Neural cell (in vitro differentiated cells): ENCODE measurements at regions not wholly inside any gene's neighbourhood (a gene's known extent, or its start where the extent isn't known, plus 50 kb on each side); places are given as distances from the start of the nearest gene placed in this dataset.

ENCODE experiments used
- H2AFZ ChIP-seq: fragments of 200-600, 300-800 bp; sonication (generic), shearing (Covaris generic); 2 replicates; pipeline ENCODE4 v1.6.0; 2014; ENCODE audit warnings: low read depth, mild to moderate bottlenecking, antibody characterized with exemption, low read length, moderate library complexity
- H3F3A ChIP-seq: fragments of 200-600 bp; shearing (Covaris generic); 2 replicates; pipeline ENCODE4 v1.6.1; 2016; ENCODE audit warnings: mild to moderate bottlenecking, moderate library complexity, mixed read lengths, antibody characterized with exemption, low read length; ENCODE audit not compliant: insufficient read depth, poor library complexity, severe bottlenecking
- H3K27ac ChIP-seq: fragments of 200-600, 300-800 bp; sonication (generic), shearing (Covaris generic); 2 replicates; pipeline ENCODE4 v1.5.1; 2014; ENCODE audit warnings: mild to moderate bottlenecking, low read length, moderate library complexity
- H3K27me3 ChIP-seq: fragments of 300-800, 200-600 bp; sonication (generic), shearing (Covaris generic); 2 replicates; pipeline ENCODE4 v1.6.0; 2014; ENCODE audit warnings: mild to moderate bottlenecking, low read depth, low read length, moderate library complexity; ENCODE audit not compliant: insufficient read depth
- H3K36me3 ChIP-seq: fragments of 300-800, 200-600 bp; sonication (generic), shearing (Covaris generic); 2 replicates; pipeline ENCODE4 v1.5.1; 2014; ENCODE audit warnings: mild to moderate bottlenecking, antibody characterized with exemption, low read length, moderate library complexity; ENCODE audit not compliant: insufficient read depth
- H3K4me2 ChIP-seq: fragments of 300-800, 200-600 bp; sonication (generic), shearing (Covaris generic); 2 replicates; pipeline ENCODE4 v1.6.0; 2014; ENCODE audit warnings: mild to moderate bottlenecking, low read length
- H3K4me3 ChIP-seq: fragments of 300-800, 200-600 bp; sonication (generic), shearing (Covaris generic); 2 replicates; pipeline ENCODE4 v1.5.1; 2014; ENCODE audit warnings: mild to moderate bottlenecking, low read length, moderate library complexity
- H3K79me2 ChIP-seq: fragments of 200-600 bp; shearing (Covaris generic); replicated peaks from 2 replicates; pipeline ENCODE4 v1.6.0; 2014; ENCODE audit warnings: mild to moderate bottlenecking, low read length, moderate library complexity; ENCODE audit not compliant: insufficient read depth
- H3K9ac ChIP-seq: fragments of 300-800, 200-600 bp; sonication (generic), shearing (Covaris generic); 2 replicates; pipeline ENCODE4 v1.6.1; 2016; ENCODE audit warnings: mild to moderate bottlenecking, low read length, mixed read lengths
- H3K9me2 ChIP-seq: fragments of 200-600 bp; shearing (Covaris generic); 2 replicates; pipeline ENCODE4 v1.6.1; 2016; ENCODE audit warnings: mild to moderate bottlenecking, low read length, mixed read lengths; ENCODE audit not compliant: insufficient read depth
- H3K9me3 ChIP-seq: fragments of 200-600, 300-800 bp; sonication (generic), shearing (Covaris generic); 2 replicates; pipeline ENCODE4 v1.6.1; 2016; ENCODE audit warnings: mild to moderate bottlenecking, mixed run types, low read length, moderate library complexity, mixed read lengths
- H4K20me1 ChIP-seq: fragments of 200-600 bp; shearing (Covaris generic); 2 replicates; pipeline ENCODE4 v1.6.1; 2016; ENCODE audit warnings: mild to moderate bottlenecking, mixed run types; ENCODE audit not compliant: insufficient read depth
- CTCF ChIP-seq: fragments of 450-650 bp; IDR thresholded peaks from 2 replicates; pipeline ENCODE4 v1.5.1; 2014; ENCODE audit warnings: antibody characterized with exemption, mild to moderate bottlenecking, moderate library complexity; ENCODE audit not compliant: poor library complexity, severe bottlenecking
- EP300 ChIP-seq: fragments of 450-650 bp; conservative IDR thresholded peaks from 2 replicates; pipeline ENCODE4 v1.6.1; 2014; ENCODE audit warnings: antibody characterized with exemption, mild to moderate bottlenecking, moderate library complexity; ENCODE audit not compliant: poor library complexity, severe bottlenecking
- EZH2 ChIP-seq: fragments of 200-600, 300-800 bp; shearing (Covaris generic), sonication (generic); IDR thresholded peaks from 2 replicates; pipeline ENCODE4 v1.6.1; 2014; ENCODE audit warnings: antibody characterized with exemption, low read length, borderline replicate concordance, mild to moderate bottlenecking; ENCODE audit not compliant: insufficient read depth, poor library complexity, severe bottlenecking
- MXI1 ChIP-seq: fragments of 450-650 bp; conservative IDR thresholded peaks from 2 replicates; pipeline ENCODE4 v1.6.1; 2014; ENCODE audit warnings: antibody characterized with exemption, mild to moderate bottlenecking; ENCODE audit not compliant: poor library complexity, severe bottlenecking
- POLR2AphosphoS5 ChIP-seq: IDR thresholded peaks from 2 replicates; pipeline ENCODE4 v1.6.1; 2012
- RAD21 ChIP-seq: fragments of 450-650 bp; conservative IDR thresholded peaks from 2 replicates; pipeline ENCODE4 v1.6.1; 2014; ENCODE audit warnings: antibody characterized with exemption, mild to moderate bottlenecking, moderate library complexity
- SMC3 ChIP-seq: fragments of 450-650 bp; conservative IDR thresholded peaks from 2 replicates; pipeline ENCODE4 v1.6.1; 2014; ENCODE audit warnings: antibody characterized with exemption, mild to moderate bottlenecking, moderate library complexity; ENCODE audit not compliant: poor library complexity
- TAF1 ChIP-seq: IDR thresholded peaks from 2 replicates; pipeline ENCODE4 v1.6.1; 2012; ENCODE audit warnings: low read depth
- TF ChIP-seq, protein P1 (sequence below): IDR thresholded peaks from 2 replicates; pipeline ENCODE4 v1.6.1; 2012; ENCODE audit warnings: borderline replicate concordance

DNA sequence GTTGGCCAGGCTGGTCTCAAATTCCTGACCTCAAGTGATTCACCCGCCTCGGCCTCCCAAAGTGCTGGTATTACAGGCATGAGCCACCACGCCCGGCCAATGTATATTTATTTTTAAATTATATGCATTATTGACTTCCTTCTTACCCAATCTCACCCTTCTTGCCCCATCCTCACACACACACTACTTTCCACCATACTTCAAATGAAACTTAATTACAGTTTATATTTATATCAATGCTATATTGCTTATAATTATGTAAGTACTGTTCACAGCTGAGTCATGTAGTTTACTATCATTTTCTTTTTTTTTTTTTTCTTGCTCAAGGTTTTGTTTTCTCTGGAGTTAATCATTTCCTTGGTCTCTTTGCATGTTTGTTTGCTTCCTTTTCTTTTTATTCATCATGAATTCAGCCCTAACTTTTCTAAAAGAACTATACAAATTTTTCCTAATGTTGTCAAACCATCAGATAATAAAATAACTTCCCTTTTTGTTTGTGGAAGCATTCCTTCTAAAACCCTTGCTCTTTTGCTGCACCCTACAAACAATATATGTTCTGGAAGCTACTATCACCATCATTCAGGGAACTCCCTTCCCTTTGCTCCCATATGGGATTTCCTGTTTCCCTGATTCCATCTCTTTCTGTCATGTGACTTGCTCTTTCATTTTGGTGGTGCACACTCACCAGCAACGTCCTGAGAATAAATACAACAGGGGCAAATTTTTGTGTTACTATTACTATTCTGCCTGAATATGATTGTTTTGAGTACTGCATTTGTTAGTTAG, 201.7 kb upstream of the SASH1 start:
- TF ChIP-seq RAD21: no peak
- TF ChIP-seq EZH2: no peak
- TF ChIP-seq SMC3: no peak
- no peak for TF ChIP-seq EP300
- TF ChIP-seq, protein P1, sequence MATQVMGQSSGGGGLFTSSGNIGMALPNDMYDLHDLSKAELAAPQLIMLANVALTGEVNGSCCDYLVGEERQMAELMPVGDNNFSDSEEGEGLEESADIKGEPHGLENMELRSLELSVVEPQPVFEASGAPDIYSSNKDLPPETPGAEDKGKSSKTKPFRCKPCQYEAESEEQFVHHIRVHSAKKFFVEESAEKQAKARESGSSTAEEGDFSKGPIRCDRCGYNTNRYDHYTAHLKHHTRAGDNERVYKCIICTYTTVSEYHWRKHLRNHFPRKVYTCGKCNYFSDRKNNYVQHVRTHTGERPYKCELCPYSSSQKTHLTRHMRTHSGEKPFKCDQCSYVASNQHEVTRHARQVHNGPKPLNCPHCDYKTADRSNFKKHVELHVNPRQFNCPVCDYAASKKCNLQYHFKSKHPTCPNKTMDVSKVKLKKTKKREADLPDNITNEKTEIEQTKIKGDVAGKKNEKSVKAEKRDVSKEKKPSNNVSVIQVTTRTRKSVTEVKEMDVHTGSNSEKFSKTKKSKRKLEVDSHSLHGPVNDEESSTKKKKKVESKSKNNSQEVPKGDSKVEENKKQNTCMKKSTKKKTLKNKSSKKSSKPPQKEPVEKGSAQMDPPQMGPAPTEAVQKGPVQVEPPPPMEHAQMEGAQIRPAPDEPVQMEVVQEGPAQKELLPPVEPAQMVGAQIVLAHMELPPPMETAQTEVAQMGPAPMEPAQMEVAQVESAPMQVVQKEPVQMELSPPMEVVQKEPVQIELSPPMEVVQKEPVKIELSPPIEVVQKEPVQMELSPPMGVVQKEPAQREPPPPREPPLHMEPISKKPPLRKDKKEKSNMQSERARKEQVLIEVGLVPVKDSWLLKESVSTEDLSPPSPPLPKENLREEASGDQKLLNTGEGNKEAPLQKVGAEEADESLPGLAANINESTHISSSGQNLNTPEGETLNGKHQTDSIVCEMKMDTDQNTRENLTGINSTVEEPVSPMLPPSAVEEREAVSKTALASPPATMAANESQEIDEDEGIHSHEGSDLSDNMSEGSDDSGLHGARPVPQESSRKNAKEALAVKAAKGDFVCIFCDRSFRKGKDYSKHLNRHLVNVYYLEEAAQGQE: no peak
- no peak for TF ChIP-seq TAF1
- no peak for TF ChIP-seq POLR2AphosphoS5
- TF ChIP-seq MXI1: no peak
- TF ChIP-seq CTCF: no peak
- Histone ChIP-seq H3K9ac (no peak overlapping the region), H2AFZ (no peak overlapping the region)

DNA sequence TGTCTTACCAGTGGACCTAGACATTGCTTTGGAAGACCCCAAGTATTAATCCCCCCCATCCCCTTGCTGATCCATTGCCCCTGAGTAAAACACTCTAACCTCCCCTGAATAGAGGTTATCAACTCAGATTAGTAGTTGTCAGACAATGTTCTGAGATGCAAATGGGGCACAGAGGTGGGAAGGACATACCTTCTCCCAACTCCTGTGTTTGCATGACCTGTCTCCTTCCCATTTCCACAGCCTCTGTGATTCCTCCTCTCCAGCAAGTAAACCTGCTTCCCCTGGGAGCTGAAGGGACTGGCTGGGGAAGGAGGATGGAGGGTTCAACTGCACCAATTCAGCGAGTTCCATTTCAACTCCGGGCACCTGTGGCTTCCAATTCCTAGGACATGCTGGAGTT, 199.8 kb upstream of the SASH1 start:
- Histone ChIP-seq H3K9me2 (no peaks in the 10 kb centered on the region), H3K27me3 (no peaks in the 10 kb centered on the region), H2AFZ (no peak overlapping the region), H4K20me1 (no peaks in the 10 kb centered on the region), H3K79me2 (no peaks in the 10 kb centered on the region), H3K9ac (no peak overlapping the region), H3K27ac (no peak overlapping the region), H3K4me3 (no peak overlapping the region), H3K36me3 (no peaks in the 10 kb centered on the region), H3K4me2 (no peak overlapping the region), H3F3A (no peaks in the 10 kb centered on the region), H3K9me3 (no peaks in the 10 kb centered on the region)
- no peak for TF ChIP-seq SMC3
- no peak for TF ChIP-seq CTCF
- TF ChIP-seq, protein P1: no peak
- TF ChIP-seq MXI1: no peak
- no peak for TF ChIP-seq EZH2
- no peak for TF ChIP-seq RAD21
- TF ChIP-seq TAF1: no peak
- TF ChIP-seq POLR2AphosphoS5: no peak

More for the DNA sequence above, 201.7 kb upstream of the SASH1 start:
- H3K4me3 ChIP-seq: no peak overlapping the region
- H3K9me2 ChIP-seq: no peaks in the 10 kb centered on the region
- H3F3A ChIP-seq: no peaks in the 10 kb centered on the region
- no peaks in the 10 kb centered on the region for H3K36me3 ChIP-seq
- H3K9me3 ChIP-seq: no peaks in the 10 kb centered on the region
- H3K27me3 ChIP-seq: no peaks in the 10 kb centered on the region
- no peaks in the 10 kb centered on the region for H4K20me1 ChIP-seq
- no peak overlapping the region for H3K4me2 ChIP-seq
- no peaks in the 10 kb centered on the region for H3K79me2 ChIP-seq
- no peak overlapping the region for H3K27ac ChIP-seq
